Lower leg skin (tissue), 4 donors: ENCODE measurements at regions not wholly inside any gene's neighbourhood (a gene's known extent, or its start where the extent isn't known, plus 50 kb on each side); places are given as distances from the start of the nearest gene placed in this dataset.
A peak's percentile ranks its signal among the peaks of the same experiment; 100 is the strongest.
"Not testable (repeated sequence)": the region's sequence is repeated elsewhere in the genome, so short reads cannot be mapped to it uniquely, and the experiment has no call there.

Experiments used
- DNase-seq, 2 donors: peaks; one replicate each; pipeline ENCODE4 v3.0.0-alpha.2; 2019; ENCODE audit warnings: low spot score in 2 of 2
- H3K4me3 ChIP-seq: fragments of 200-600 bp; sonication (generic); 2 replicates; pipeline ENCODE4 v1.5.1; 2017; ENCODE audit warnings: mild to moderate bottlenecking, low read depth; ENCODE audit not compliant: poor library complexity, severe bottlenecking
- POLR2A ChIP-seq, 2 donors: fragments of 450-650 bp; IDR thresholded peaks; one replicate each; pipeline ENCODE4 v1.6.1; 2016 to 2017; ENCODE audit warnings: antibody characterized with exemption in 2 of 2, mild to moderate bottlenecking in 1 of 2, moderate library complexity in 1 of 2
- WGBS, 2 donors: methylation state at CpG; one replicate each; pipeline ENCODE4 v1.1.5; 2018; 5-methylcytosine and 5-hydroxymethylcytosine counted together
- intact Hi-C: fragments of 100-400 bp; cut with DNase I; formaldehyde crosslinking; loops from one replicate; pipeline ENCODE4 v1.15.0; 2023; ENCODE audit warnings: low total_unique reads
- TF ChIP-seq, protein P1 (sequence below), 3 donors: fragments of 450-650 bp; IDR thresholded peaks; one replicate each; pipeline ENCODE4 v1.5.1; 2016; ENCODE audit warnings: antibody characterized with exemption in 3 of 3, mild to moderate bottlenecking in 3 of 3, moderate library complexity in 2 of 3

DNA sequence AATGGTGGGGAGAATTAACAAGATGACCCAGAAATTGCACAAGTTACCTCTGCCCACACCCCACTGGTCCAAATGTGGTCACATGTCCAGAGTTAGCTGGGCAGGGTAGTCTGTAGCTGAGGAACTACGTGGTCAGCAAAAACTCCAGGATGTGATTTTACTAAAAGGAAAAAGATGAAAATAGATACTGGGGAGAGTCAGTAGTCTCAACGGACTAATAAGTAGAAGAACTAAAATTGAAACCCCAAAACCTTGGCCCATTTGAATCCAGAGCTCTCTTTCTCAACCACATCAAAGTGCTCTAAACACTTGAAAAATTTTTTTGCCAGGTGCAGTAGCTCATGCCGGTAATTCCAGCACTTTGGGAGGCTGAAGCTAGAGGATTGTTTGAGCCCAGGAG lies 146.3 kb downstream of the SKIDA1 start:
- 76 to 88% methylated on average over 3 of the region's 3 CpGs for WGBS, 2 donors
- no peak overlapping the region for H3K4me3 ChIP-seq
- TF ChIP-seq, protein P1, sequence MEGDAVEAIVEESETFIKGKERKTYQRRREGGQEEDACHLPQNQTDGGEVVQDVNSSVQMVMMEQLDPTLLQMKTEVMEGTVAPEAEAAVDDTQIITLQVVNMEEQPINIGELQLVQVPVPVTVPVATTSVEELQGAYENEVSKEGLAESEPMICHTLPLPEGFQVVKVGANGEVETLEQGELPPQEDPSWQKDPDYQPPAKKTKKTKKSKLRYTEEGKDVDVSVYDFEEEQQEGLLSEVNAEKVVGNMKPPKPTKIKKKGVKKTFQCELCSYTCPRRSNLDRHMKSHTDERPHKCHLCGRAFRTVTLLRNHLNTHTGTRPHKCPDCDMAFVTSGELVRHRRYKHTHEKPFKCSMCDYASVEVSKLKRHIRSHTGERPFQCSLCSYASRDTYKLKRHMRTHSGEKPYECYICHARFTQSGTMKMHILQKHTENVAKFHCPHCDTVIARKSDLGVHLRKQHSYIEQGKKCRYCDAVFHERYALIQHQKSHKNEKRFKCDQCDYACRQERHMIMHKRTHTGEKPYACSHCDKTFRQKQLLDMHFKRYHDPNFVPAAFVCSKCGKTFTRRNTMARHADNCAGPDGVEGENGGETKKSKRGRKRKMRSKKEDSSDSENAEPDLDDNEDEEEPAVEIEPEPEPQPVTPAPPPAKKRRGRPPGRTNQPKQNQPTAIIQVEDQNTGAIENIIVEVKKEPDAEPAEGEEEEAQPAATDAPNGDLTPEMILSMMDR (IDR thresholded peaks at IDR 0.05) = no peak
- no peak for TF ChIP-seq POLR2A (IDR thresholded peaks at IDR 0.05)
- intact Hi-C loops = no loop called here
- no peak for DNase-seq

DNA sequence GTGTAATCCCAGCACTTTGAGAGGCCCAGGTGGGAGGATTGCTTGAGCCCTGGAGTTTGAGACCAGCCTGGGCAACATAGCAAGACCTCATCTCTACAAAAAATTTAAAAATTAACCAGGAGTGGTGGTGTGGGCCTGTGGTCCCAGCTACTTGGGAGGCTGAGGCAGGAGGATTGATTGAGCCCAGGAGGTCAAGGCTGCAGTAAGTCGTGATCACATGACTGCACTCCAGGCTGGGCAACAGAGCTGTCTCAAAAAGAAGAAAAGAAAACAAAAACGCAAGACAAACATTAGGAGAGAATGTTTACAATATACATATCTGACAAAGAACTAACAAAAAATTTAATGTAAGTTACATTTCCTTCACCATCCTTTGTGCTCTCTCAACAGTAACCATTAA lies 150.2 kb downstream of the SKIDA1 start:
- DNase-seq, H3K4me3 ChIP-seq, intact Hi-C loops: not testable (repeated sequence)
- 92% methylated on average over 2 of the region's 2 CpGs for WGBS, 2 donors

DNA sequence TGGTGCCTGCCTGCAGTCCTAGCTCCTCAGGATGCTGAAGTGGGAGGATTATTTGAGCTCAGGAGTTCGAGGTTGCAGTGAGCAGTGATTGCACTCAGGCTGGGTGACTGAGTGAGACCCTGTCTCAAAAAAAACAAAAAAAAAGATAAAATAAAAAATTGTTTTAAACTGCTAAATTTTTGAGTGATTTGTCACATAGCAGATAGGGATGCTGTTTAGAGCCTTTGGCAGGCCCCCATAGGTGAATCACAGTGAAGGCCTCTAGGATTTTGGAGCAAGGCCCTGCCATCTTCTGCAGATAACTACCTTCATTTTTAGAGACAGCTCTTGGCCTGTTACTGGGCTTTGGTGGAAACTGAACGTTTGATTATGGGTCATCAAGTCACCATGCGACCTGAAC lies 151.6 kb downstream of the SKIDA1 start:
- H3K4me3 ChIP-seq, DNase-seq, intact Hi-C loops: not testable (repeated sequence)
- 78 to 87% methylated on average over 3 of the region's 3 CpGs for WGBS, 2 donors

DNA sequence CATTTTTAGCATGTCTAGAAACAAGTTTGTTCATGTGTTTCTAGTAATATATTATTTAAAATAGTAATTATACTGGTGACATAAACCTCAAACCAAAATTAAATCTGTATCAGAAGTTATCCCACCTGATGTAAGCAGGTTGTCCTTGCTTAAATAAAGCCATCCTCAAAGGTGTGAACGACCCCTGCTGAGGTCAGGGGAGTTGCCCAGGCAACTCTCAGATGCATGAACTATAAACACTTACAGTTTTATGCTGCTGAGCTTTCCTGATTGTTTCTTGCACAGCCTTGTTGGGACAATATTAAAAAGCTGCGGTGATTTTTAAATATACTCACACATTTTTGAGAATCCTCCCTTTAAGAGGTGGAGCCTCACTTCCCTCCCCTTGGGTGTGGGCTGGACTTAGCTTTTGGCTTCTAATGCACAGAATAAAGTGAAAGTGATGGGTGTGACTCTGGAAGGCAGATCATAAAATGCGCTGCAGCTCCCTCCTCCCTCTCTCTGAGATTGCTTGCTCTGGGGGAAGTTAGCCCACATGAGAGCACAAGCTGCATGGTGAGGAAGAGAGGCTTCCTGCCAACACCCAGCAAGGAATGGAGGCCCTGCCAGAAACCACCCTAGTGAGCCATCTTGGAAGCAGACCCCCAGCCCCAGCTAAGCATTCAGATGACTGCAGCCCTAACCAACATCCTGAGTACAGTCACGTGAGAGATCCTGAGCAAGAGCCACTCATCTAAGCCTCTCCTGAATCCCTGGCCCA lies 152.7 kb downstream of the SKIDA1 start:
- WGBS, 2 donors = 9 to 12% methylated on average over 4 of the region's 4 CpGs
- TF ChIP-seq, protein P1 (IDR thresholded peaks at IDR 0.05) = no peak
- intact Hi-C loops = no loop called here
- peak; percentile 65 to 88 for DNase-seq
- no peak overlapping the region for H3K4me3 ChIP-seq

DNA sequence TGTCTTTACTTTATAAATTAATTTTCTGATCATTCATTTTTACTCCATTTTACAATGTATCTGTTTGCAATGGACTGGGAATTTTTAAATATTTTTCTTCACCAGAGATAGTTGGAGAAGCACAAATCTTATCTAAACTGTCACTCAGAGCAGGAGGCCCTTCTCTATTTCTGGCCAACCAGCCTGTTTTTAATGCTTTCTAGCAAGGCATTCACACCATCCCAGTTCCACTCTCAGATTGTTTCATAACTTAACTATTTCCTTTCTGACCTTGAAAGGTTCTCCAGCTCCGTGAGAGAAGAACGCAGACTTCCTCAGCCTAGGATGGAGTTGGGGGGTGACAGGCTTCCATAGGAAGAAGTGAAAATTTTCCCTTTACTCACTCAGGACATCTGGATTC lies 155.8 kb downstream of the SKIDA1 start:
- WGBS, 2 donors = 39 to 51% methylated on average over 2 of the region's 2 CpGs
- DNase-seq = no peak
- H3K4me3 ChIP-seq = no peak overlapping the region
- TF ChIP-seq POLR2A (IDR thresholded peaks at IDR 0.05) = no peak
- TF ChIP-seq, protein P1 (IDR thresholded peaks at IDR 0.05) = no peak
- intact Hi-C loops = no loop called here

DNA sequence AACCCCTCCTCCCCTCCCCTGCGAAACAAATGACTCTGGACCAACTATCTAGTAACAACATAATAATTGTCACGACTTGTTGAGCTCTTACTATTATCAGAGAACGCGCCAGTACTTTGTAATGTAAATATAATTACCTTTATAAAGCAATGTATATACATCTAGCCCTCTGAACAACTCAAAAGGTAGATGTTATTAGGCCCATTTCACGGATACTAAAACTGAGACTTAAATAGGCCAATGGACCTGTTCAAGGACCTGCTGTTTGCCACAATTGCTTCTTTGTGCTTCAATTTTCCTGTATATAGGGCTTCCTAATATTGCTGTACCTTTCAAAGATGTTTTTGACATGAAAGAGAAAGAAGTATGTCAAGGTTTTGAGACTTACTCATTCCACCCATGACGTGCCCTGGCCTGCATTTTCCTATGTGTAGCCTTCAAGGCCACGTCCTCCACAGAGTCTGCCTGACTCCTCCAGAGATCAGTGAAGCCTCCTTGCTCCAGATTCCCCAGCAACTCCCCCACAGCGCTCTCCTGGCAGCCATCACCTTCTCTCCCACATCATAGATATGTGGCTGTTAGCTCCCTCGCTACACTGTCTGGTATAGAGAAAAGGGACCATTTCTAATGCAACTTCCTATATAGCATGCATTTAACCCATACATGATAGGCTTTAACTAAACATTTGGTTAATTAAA lies 156.6 kb downstream of the SKIDA1 start:
- WGBS, 2 donors = 58 to 69% methylated on average over 9 of the region's 9 CpGs
- no peak for DNase-seq
- TF ChIP-seq, protein P1 (IDR thresholded peaks at IDR 0.05) = no peak
- no peak for TF ChIP-seq POLR2A (IDR thresholded peaks at IDR 0.05)
- H3K4me3 ChIP-seq = no peak overlapping the region
- intact Hi-C loops = no loop called here
